LNCaP clone FGC (cell line): ENCODE measurements at regions not wholly inside any gene's neighbourhood (a gene's known extent, or its start where the extent isn't known, plus 50 kb on each side); places are given as distances from the start of the nearest gene placed in this dataset.

Experiments used
- DNase-seq: peaks from one replicate; pipeline ENCODE4 v3.0.0-alpha.2; 2011; ENCODE audit warnings: low read depth
- H3K4me3 ChIP-seq: 2 replicates; pipeline ENCODE4 v1.5.1; 2011; ENCODE audit warnings: mild to moderate bottlenecking, low read depth, low read length, control low read depth
- CTCF ChIP-seq: IDR thresholded peaks from 2 replicates; pipeline ENCODE4 v1.5.1; 2012; ENCODE audit warnings: mild to moderate bottlenecking; ENCODE audit not compliant: control insufficient read depth, insufficient read depth; ENCODE audit errors: extremely low read depth

- DNase-seq: no peak
- no peak for TF ChIP-seq CTCF
- no peak overlapping the region for H3K4me3 ChIP-seq
These were observed 66.7 kb upstream of the XPA start for GRCh38 chr9:97763874-97764273.

GRCh38 chr9:97766092-97766491 lies 69.0 kb upstream of the XPA start:
- TF ChIP-seq CTCF: no peak
- no peak overlapping the region for H3K4me3 ChIP-seq
- no peak for DNase-seq

GRCh38 chr9:97766610-97767009 lies 69.5 kb upstream of the XPA start:
- TF ChIP-seq CTCF: no peak

GRCh38 chr9:97767891-97768290 lies 70.8 kb upstream of the XPA start:
- no peak for DNase-seq
- no peak overlapping the region for H3K4me3 ChIP-seq
- TF ChIP-seq CTCF: no peak

More at GRCh38 chr9:97766610-97767009, 69.5 kb upstream of the XPA start:
- no peak overlapping the region for H3K4me3 ChIP-seq
- DNase-seq: no peak

- no peak for TF ChIP-seq CTCF
- no peak overlapping the region for H3K4me3 ChIP-seq
- DNase-seq: no peak
These were observed 71.6 kb upstream of the XPA start for GRCh38 chr9:97768746-97769145.

- TF ChIP-seq CTCF: no peak
- DNase-seq: no peak
- no peak overlapping the region for H3K4me3 ChIP-seq
These were observed 72.1 kb upstream of the XPA start for GRCh38 chr9:97769208-97769607.

- H3K4me3 ChIP-seq: no peak overlapping the region
- TF ChIP-seq CTCF: no peak
- DNase-seq: no peak
These were observed 73.8 kb upstream of the XPA start for GRCh38 chr9:97770808-97771372.
